Neutrophil (primary cell): ENCODE measurements at regions not wholly inside any gene's neighbourhood (a gene's known extent, or its start where the extent isn't known, plus 50 kb on each side); places are given as distances from the start of the nearest gene placed in this dataset.

Experiments used
- H3K27ac ChIP-seq: fragments of 200-600 bp; sonication (generic); 2 replicates; pipeline ENCODE4 v1.5.1; 2016; ENCODE audit warnings: mild to moderate bottlenecking, moderate library complexity
- H3K27me3 ChIP-seq: fragments of 200-600 bp; sonication (generic); 2 replicates; pipeline ENCODE4 v1.6.0; 2016; ENCODE audit warnings: mild to moderate bottlenecking
- H3K36me3 ChIP-seq: fragments of 200-600 bp; sonication (generic); 2 replicates; pipeline ENCODE4 v1.5.1; 2017
- H3K4me1 ChIP-seq, 2 experiments: fragments of 200-600 bp in 1 of 2; sonication (generic) in 1 of 2; 1 replicate in 1 of 2; 2 replicates in 1 of 2; pipeline versions ENCODE4 v1.5.1 to v1.6.1; 2013 to 2016; ENCODE audit warnings: low read depth in 1 of 2, low read length in 1 of 2, mild to moderate bottlenecking in 1 of 2, moderate library complexity in 1 of 2; ENCODE audit not compliant: control insufficient read depth in 1 of 2, insufficient read depth in 1 of 2
- H3K4me3 ChIP-seq, 2 experiments: fragments of 200-600 bp in 1 of 2; sonication (generic) in 1 of 2; 1 replicate in 1 of 2; 2 replicates in 1 of 2; pipeline ENCODE4 v1.5.1; 2013 to 2016; ENCODE audit warnings: low read depth in 1 of 2, low read length in 1 of 2, mild to moderate bottlenecking in 1 of 2, moderate library complexity in 1 of 2
- H3K9me3 ChIP-seq: fragments of 200-600 bp; sonication (generic); 2 replicates; pipeline ENCODE4 v1.5.1; 2016
- TF ChIP-seq, protein P1 (sequence below): fragments of 200-600 bp; sonication (generic); IDR thresholded peaks from 2 replicates; pipeline ENCODE4 v1.5.1; 2016; ENCODE audit warnings: antibody characterized with exemption

GRCh38 chr3:34646911-34647460 is 848.6 kb downstream of the PDCD6IP start:
- Histone ChIP-seq H3K27ac (no peak overlapping the region), H3K36me3 (no peaks in the 10 kb centered on the region), H3K27me3 (no peaks in the 10 kb centered on the region), H3K4me3 (no peak overlapping the region), H3K9me3 (no peaks in the 10 kb centered on the region), H3K4me1 (no peaks in the 10 kb centered on the region)
- TF ChIP-seq, protein P1, sequence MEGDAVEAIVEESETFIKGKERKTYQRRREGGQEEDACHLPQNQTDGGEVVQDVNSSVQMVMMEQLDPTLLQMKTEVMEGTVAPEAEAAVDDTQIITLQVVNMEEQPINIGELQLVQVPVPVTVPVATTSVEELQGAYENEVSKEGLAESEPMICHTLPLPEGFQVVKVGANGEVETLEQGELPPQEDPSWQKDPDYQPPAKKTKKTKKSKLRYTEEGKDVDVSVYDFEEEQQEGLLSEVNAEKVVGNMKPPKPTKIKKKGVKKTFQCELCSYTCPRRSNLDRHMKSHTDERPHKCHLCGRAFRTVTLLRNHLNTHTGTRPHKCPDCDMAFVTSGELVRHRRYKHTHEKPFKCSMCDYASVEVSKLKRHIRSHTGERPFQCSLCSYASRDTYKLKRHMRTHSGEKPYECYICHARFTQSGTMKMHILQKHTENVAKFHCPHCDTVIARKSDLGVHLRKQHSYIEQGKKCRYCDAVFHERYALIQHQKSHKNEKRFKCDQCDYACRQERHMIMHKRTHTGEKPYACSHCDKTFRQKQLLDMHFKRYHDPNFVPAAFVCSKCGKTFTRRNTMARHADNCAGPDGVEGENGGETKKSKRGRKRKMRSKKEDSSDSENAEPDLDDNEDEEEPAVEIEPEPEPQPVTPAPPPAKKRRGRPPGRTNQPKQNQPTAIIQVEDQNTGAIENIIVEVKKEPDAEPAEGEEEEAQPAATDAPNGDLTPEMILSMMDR = no peak

DNA sequence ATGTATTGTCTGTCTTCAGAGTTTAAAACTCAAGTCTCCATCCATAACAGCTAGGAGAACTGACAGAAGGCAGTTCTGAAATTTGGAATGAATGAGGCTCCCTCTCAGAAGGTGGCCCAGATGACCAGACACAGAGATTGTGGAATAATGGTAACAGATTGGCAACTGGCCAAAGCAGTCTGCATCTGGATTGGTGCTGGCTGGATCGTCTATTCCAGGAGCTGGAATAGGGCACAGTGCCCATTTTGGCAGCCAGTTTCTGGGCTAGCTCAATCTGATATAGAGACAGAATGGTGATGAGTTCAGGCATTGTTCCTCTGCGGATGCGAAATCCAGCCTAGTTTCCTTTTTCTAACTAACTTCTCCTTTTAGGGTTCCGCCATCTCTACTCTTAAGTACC is 851.7 kb downstream of the PDCD6IP start:
- TF ChIP-seq, protein P1 = no peak
- no peak overlapping the region for H3K27ac ChIP-seq
- H3K36me3 ChIP-seq = no peaks in the 10 kb centered on the region
- no peaks in the 10 kb centered on the region for H3K27me3 ChIP-seq
- H3K4me1 ChIP-seq = no peaks in the 10 kb centered on the region
- H3K4me3 ChIP-seq = no peak overlapping the region
- H3K9me3 ChIP-seq = no peaks in the 10 kb centered on the region

DNA sequence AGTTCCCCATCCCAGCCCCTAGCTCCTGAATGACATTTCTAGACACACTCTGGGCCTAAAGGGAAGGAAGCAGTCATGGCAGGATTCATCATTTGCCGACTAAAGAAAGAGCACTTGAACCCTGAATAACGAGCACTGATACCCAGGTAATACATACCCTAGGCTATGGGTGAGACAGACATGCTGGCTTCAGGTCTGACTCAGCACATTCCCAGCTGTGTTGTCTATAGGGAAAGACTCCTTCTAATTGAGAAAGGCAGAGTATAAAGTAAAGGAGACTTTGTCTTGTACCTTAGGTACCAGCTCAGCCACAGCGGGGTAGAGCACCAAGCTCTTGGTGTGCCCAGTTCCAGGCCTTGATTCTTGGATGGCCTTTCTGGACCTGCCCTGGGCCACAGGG is 870.5 kb downstream of the PDCD6IP start:
- H3K4me3 ChIP-seq = no peak overlapping the region
- H3K27me3 ChIP-seq = no peaks in the 10 kb centered on the region
- H3K36me3 ChIP-seq = no peaks in the 10 kb centered on the region
- no peaks in the 10 kb centered on the region for H3K9me3 ChIP-seq
- no peak overlapping the region for H3K27ac ChIP-seq
- H3K4me1 ChIP-seq = no peaks in the 10 kb centered on the region
- TF ChIP-seq, protein P1 = no peak

DNA sequence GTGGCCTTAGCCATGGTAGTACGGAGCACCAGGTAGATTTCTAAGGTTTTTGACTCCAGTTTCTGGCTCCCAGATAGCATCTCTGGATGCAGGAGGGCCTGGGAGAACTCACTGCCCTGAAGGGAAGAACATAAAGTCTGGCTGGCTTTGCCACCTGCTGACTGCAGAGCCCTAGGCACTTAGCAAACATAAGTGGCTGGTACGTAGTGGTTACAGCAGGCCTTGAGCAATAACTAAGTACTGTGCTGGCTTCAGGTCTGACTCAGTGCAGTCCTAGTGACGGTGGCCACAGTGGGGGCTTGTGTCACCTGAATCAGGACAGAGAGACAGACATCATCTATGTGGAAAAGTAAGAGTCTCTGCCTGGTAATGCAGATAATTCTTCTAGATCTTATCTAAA is 871.1 kb downstream of the PDCD6IP start:
- Histone ChIP-seq H3K4me3 (no peak overlapping the region), H3K36me3 (no peaks in the 10 kb centered on the region), H3K9me3 (no peaks in the 10 kb centered on the region), H3K27ac (no peak overlapping the region), H3K27me3 (no peaks in the 10 kb centered on the region), H3K4me1 (no peaks in the 10 kb centered on the region)
- TF ChIP-seq, protein P1 = no peak

- TF ChIP-seq, protein P1 = no peak
- Histone ChIP-seq H3K4me1 (no peaks in the 10 kb centered on the region), H3K4me3 (no peak overlapping the region), H3K36me3 (no peaks in the 10 kb centered on the region), H3K27me3 (no peaks in the 10 kb centered on the region), H3K27ac (no peak overlapping the region), H3K9me3 (no peaks in the 10 kb centered on the region)
Measured at GRCh38 chr3:34675383-34676120, 877.1 kb downstream of the PDCD6IP start.
